ENCODE measurements at regions not wholly inside any gene's neighbourhood (a gene's known extent, or its start where the extent isn't known, plus 50 kb on each side); places are given as distances from the start of the nearest gene placed in this dataset.

- intact Hi-C loops (cut with micrococcal nuclease; ENCODE audit: unreplicated experiment): no loop called here
- BruUV-seq (replicated peaks): no TSS peak
- Histone ChIP-seq H4K20me1 (ENCODE audit: insufficient read depth, low read length) (no peaks in the 10 kb centered on the region), H3K27me3 (ENCODE audit: control insufficient read depth in 1 of 2, insufficient read depth in 2 of 2, low read length in 2 of 2) (no peaks in the 10 kb centered on the region), H3K9me3 (ENCODE audit: low read length) (no peaks in the 10 kb centered on the region), H3K4me2 (ENCODE audit: low read depth, low read length) (no peak overlapping the region), H3K27ac (ENCODE audit: extremely low read length, insufficient read depth, low read length) (no peak overlapping the region), H3K4me3 (replicated peaks in 1 of 3; ENCODE audit: insufficient read depth in 1 of 3, low read depth in 2 of 3, low read length in 3 of 3) (no peak overlapping the region), H3K4me1 (ENCODE audit: insufficient read depth, low read length) (no peaks in the 10 kb centered on the region), H3K36me3 (replicated peaks in 1 of 2; ENCODE audit: control insufficient read depth in 1 of 2, insufficient read depth in 2 of 2, low read length in 2 of 2) (no peaks in the 10 kb centered on the region), H3K79me2 (ENCODE audit: insufficient read depth, low read length) (no peaks in the 10 kb centered on the region), H2AFZ (ENCODE audit: low read length) (no peak overlapping the region), H3K9ac (ENCODE audit: insufficient read depth, low read depth, low read length) (no peak overlapping the region)
- no peak for FAIRE-seq
- TF ChIP-seq FUBP1 (CRISPR knock-in tag; IDR thresholded peaks at IDR 0.05; ENCODE audit: borderline replicate concordance): no peak
- POLR2A ChIA-PET: no interaction called here
- DNase-seq (ENCODE audit: low spot score): no peak
- in situ Hi-C loops (cut with HindIII; ENCODE audit: extremely low pct_ligation_motif_present, low pct_unique_long_range_greater_than_20kb): no loop called here
- CTCF ChIA-PET (ENCODE audit: low intra/inter-chr PET ratio, low total read pairs): no interaction called here
- 5% methylated on average over 1 of the region's 1 CpG for WGBS (ENCODE audit: low lambda C conversion rate)
- no peak for ATAC-seq
These were observed 545.0 kb downstream of the OTOL1 start for GRCh38 chr3:162041622-162042021.

GRCh38 chr3:162052636-162053035 is 556.0 kb downstream of the OTOL1 start:
- H3K27ac ChIP-seq (ENCODE audit: extremely low read length, insufficient read depth, low read length): no peak overlapping the region
- in situ Hi-C loops (cut with HindIII; ENCODE audit: extremely low pct_ligation_motif_present, low pct_unique_long_range_greater_than_20kb) (no loop called here), intact Hi-C loops (cut with micrococcal nuclease; ENCODE audit: unreplicated experiment) (no loop called here)
- no peaks in the 10 kb centered on the region for H3K4me1 ChIP-seq (ENCODE audit: insufficient read depth, low read length)
- no peaks in the 10 kb centered on the region for H4K20me1 ChIP-seq (ENCODE audit: insufficient read depth, low read length)
- H3K9me3 ChIP-seq (ENCODE audit: low read length): peaks cover 12% of the 10 kb centered on the region
- no peak overlapping the region for H3K9ac ChIP-seq (ENCODE audit: insufficient read depth, low read depth, low read length)
- POLR2A ChIA-PET: no interaction called here
- no peak overlapping the region for H3K4me3 ChIP-seq (replicated peaks in 1 of 3; ENCODE audit: insufficient read depth in 1 of 3, low read depth in 2 of 3, low read length in 3 of 3)
- no peaks in the 10 kb centered on the region for H3K79me2 ChIP-seq (ENCODE audit: insufficient read depth, low read length)
- no peak for FAIRE-seq
- CTCF ChIA-PET (ENCODE audit: low intra/inter-chr PET ratio, low total read pairs): no interaction called here
- no peak overlapping the region for H2AFZ ChIP-seq (ENCODE audit: low read length)
- BruUV-seq (replicated peaks): no TSS peak
- no peak for ATAC-seq
- H3K36me3 ChIP-seq (replicated peaks in 1 of 2; ENCODE audit: control insufficient read depth in 1 of 2, insufficient read depth in 2 of 2, low read length in 2 of 2): no peaks in the 10 kb centered on the region
- no peak for DNase-seq (ENCODE audit: low spot score)
- H3K4me2 ChIP-seq (ENCODE audit: low read depth, low read length): no peak overlapping the region
- H3K27me3 ChIP-seq (ENCODE audit: control insufficient read depth in 1 of 2, insufficient read depth in 2 of 2, low read length in 2 of 2): no peaks in the 10 kb centered on the region
- TF ChIP-seq ZNF121 (CRISPR knock-in tag; IDR thresholded peaks at IDR 0.05) (no peak), ZNF567 (CRISPR knock-in tag; IDR thresholded peaks at IDR 0.05; ENCODE audit: borderline replicate concordance) (no peak), CCDC6 (CRISPR knock-in tag; IDR thresholded peaks at IDR 0.05) (no peak), ZUFSP (CRISPR knock-in tag; IDR thresholded peaks at IDR 0.05; ENCODE audit: borderline replicate concordance) (no peak), ZNF558 (CRISPR knock-in tag; IDR thresholded peaks at IDR 0.05; ENCODE audit: borderline replicate concordance) (no peak), ZNF136 (CRISPR knock-in tag; IDR thresholded peaks at IDR 0.05; ENCODE audit: low read depth) (no peak), ZNF530 (CRISPR knock-in tag; IDR thresholded peaks at IDR 0.05; ENCODE audit: low read depth) (no peak), SIN3B (IDR thresholded peaks at IDR 0.05; ENCODE audit: low read length) (no peak), NFRKB (IDR thresholded peaks at IDR 0.05) (no peak), GLI4 (CRISPR knock-in tag; IDR thresholded peaks at IDR 0.05; ENCODE audit: borderline replicate concordance) (no peak), TIGD3 (CRISPR knock-in tag; IDR thresholded peaks at IDR 0.05; ENCODE audit: borderline replicate concordance) (no peak), ZNF180 (CRISPR knock-in tag; IDR thresholded peaks at IDR 0.05; ENCODE audit: borderline replicate concordance, low read depth) (no peak), NFYB (CRISPR knock-in tag; IDR thresholded peaks at IDR 0.05) (no peak), FOSL1 (CRISPR knock-in tag; IDR thresholded peaks at IDR 0.05; ENCODE audit: borderline replicate concordance) (no peak), MBD4 (IDR thresholded peaks at IDR 0.05; ENCODE audit: borderline replicate concordance, low read length) (no peak)

Data from HepG2 (cell line).